ENCODE measurements at regions not wholly inside any gene's neighbourhood (a gene's known extent, or its start where the extent isn't known, plus 50 kb on each side); places are given as distances from the start of the nearest gene placed in this dataset.

GRCh38 chr10:44465401-44466115, 80.7 kb upstream of the CXCL12 start:
- ATAC-seq, result peak in 1 of 3 donors; percentile 38

GRCh38 chr10:44466236-44466635, 81.3 kb upstream of the CXCL12 start:
- peaks cover 0 to 13% of the 10 kb centered on the region in 2 donors for H3K4me1 Mint-ChIP-seq
- WGBS (ENCODE audit: insufficient coverage), result 93% methylated on average over 2 of the region's 2 CpGs
- TF ChIP-seq CTCF (IDR thresholded peaks at IDR 0.05), result no peak
- H3K27ac ChIP-seq (ENCODE audit: low read length), result no peak overlapping the region
- peaks cover 3 to 18% of the 10 kb centered on the region in 2 donors for H3K27me3 Mint-ChIP-seq (ENCODE audit: low read depth in 2 of 2)
- H3K9me3 ChIP-seq (ENCODE audit: control insufficient read depth, insufficient read depth, low read length), result no peaks in the 10 kb centered on the region
- H3K4me1 ChIP-seq (ENCODE audit: control insufficient read depth, insufficient read depth, low read length), result no peaks in the 10 kb centered on the region
- no peaks in the 10 kb centered on the region for H3K36me3 Mint-ChIP-seq
- DNase-seq, result no peak
- peaks cover 0 to 2% of the 10 kb centered on the region in 2 donors for H3K9me3 Mint-ChIP-seq
- H3K4me3 ChIP-seq (ENCODE audit: low read length), result no peak overlapping the region
- intact Hi-C loops (cut with micrococcal nuclease), result loop anchor here (10.0 kb wide), 1 partner anchor 59 kb away; no protein-coding TSS in a partner anchor
- H3K36me3 ChIP-seq (ENCODE audit: control insufficient read depth, insufficient read depth, low read length), result no peaks in the 10 kb centered on the region
- no peak overlapping the region for H3K4me3 Mint-ChIP-seq
- H3K27ac Mint-ChIP-seq, result no peak overlapping the region
- H3K27me3 ChIP-seq (ENCODE audit: control insufficient read depth, insufficient read depth, low read length), result no peaks in the 10 kb centered on the region
- no peak for ATAC-seq

More at GRCh38 chr10:44465401-44466115, 80.7 kb upstream of the CXCL12 start:
- Histone ChIP-seq H3K27me3 (ENCODE audit: control insufficient read depth, insufficient read depth, low read length) (no peaks in the 10 kb centered on the region), H3K4me3 (ENCODE audit: low read length) (no peak overlapping the region), H3K27ac (ENCODE audit: low read length) (no peak overlapping the region), H3K9me3 (ENCODE audit: control insufficient read depth, insufficient read depth, low read length) (no peaks in the 10 kb centered on the region), H3K4me1 (ENCODE audit: control insufficient read depth, insufficient read depth, low read length) (no peaks in the 10 kb centered on the region), H3K36me3 (ENCODE audit: control insufficient read depth, insufficient read depth, low read length) (no peaks in the 10 kb centered on the region)
- WGBS (ENCODE audit: insufficient coverage), result 27% methylated on average over 11 of the region's 11 CpGs
- DNase-seq, result no peak
- peaks cover 3 to 18% of the 10 kb centered on the region in 2 donors for H3K27me3 Mint-ChIP-seq (ENCODE audit: low read depth in 2 of 2)
- H3K4me1 Mint-ChIP-seq, result peaks cover 0 to 13% of the 10 kb centered on the region in 2 donors
- H3K4me3 Mint-ChIP-seq, result no peak overlapping the region
- TF ChIP-seq CTCF (IDR thresholded peaks at IDR 0.05), result no peak
- intact Hi-C loops (cut with micrococcal nuclease), result loop anchor here (10.0 kb wide), 1 partner anchor 59 kb away; no protein-coding TSS in a partner anchor
- H3K9me3 Mint-ChIP-seq, result peaks cover 0 to 2% of the 10 kb centered on the region in 2 donors
- no peaks in the 10 kb centered on the region for H3K36me3 Mint-ChIP-seq
- no peak overlapping the region for H3K27ac Mint-ChIP-seq

- peaks cover 0 to 13% of the 10 kb centered on the region in 2 donors for H3K4me1 Mint-ChIP-seq
- H3K9me3 Mint-ChIP-seq, result peaks cover 0 to 2% of the 10 kb centered on the region in 2 donors
- no peak for DNase-seq
- intact Hi-C loops (cut with micrococcal nuclease), result loop anchor here (10.0 kb wide), 1 partner anchor 58 kb away; no protein-coding TSS in a partner anchor
- H3K36me3 Mint-ChIP-seq, result no peaks in the 10 kb centered on the region
- Histone ChIP-seq H3K4me1 (ENCODE audit: control insufficient read depth, insufficient read depth, low read length) (no peaks in the 10 kb centered on the region), H3K27me3 (ENCODE audit: control insufficient read depth, insufficient read depth, low read length) (no peaks in the 10 kb centered on the region), H3K36me3 (ENCODE audit: control insufficient read depth, insufficient read depth, low read length) (no peaks in the 10 kb centered on the region), H3K9me3 (ENCODE audit: control insufficient read depth, insufficient read depth, low read length) (no peaks in the 10 kb centered on the region), H3K4me3 (ENCODE audit: low read length) (no peak overlapping the region), H3K27ac (ENCODE audit: low read length) (no peak overlapping the region)
- TF ChIP-seq CTCF (IDR thresholded peaks at IDR 0.05), result no peak
- ATAC-seq, result no peak
- WGBS (ENCODE audit: insufficient coverage), result 40% methylated on average over 2 of the region's 2 CpGs
- peaks cover 3 to 11% of the 10 kb centered on the region in 2 donors for H3K27me3 Mint-ChIP-seq (ENCODE audit: low read depth in 2 of 2)
- no peak overlapping the region for H3K27ac Mint-ChIP-seq
- no peak overlapping the region for H3K4me3 Mint-ChIP-seq
These were observed 82.2 kb upstream of the CXCL12 start for GRCh38 chr10:44467090-44467489.

Data from natural killer cell (primary cell).